CD4-positive, alpha-beta T cell treated with Interleukin-6 for 4 hours (primary cell): ENCODE measurements at regions not wholly inside any gene's neighbourhood (a gene's known extent, or its start where the extent isn't known, plus 50 kb on each side); places are given as distances from the start of the nearest gene placed in this dataset.
"Not testable (repeated sequence)": the region's sequence is repeated elsewhere in the genome, so short reads cannot be mapped to it uniquely, and the experiment has no call there.

Source experiments
- DNase-seq: peaks from one replicate; pipeline ENCODE4 v3.0.0-alpha.2; 2020; ENCODE audit warnings: mixed read lengths

GRCh38 chr21:27070861-27071670 lies 104.2 kb upstream of the ADAMTS5 start:
- DNase-seq = no peak

GRCh38 chr21:27068811-27069210 lies 101.9 kb upstream of the ADAMTS5 start:
- DNase-seq = no peak

GRCh38 chr21:27067226-27067625 lies 100.3 kb upstream of the ADAMTS5 start:
- no peak for DNase-seq

- no peak for DNase-seq
Observed at GRCh38 chr21:27062443-27062842, 95.6 kb upstream of the ADAMTS5 start.

GRCh38 chr21:27061770-27062169 lies 94.9 kb upstream of the ADAMTS5 start:
- DNase-seq = no peak

- no peak for DNase-seq
Observed at GRCh38 chr21:27060190-27060589, 93.3 kb upstream of the ADAMTS5 start.

GRCh38 chr21:27058673-27059605 lies 92.1 kb upstream of the ADAMTS5 start:
- no peak for DNase-seq

- DNase-seq = no peak
Observed at GRCh38 chr21:27057997-27058396, 91.1 kb upstream of the ADAMTS5 start.

- no peak for DNase-seq
Observed at GRCh38 chr21:27047658-27048314, 80.9 kb upstream of the ADAMTS5 start.

GRCh38 chr21:27047283-27047657 lies 80.4 kb upstream of the ADAMTS5 start:
- no peak for DNase-seq

GRCh38 chr21:27045281-27045985 lies 78.5 kb upstream of the ADAMTS5 start:
- DNase-seq = no peak

- no peak for DNase-seq
Observed at GRCh38 chr21:27043377-27043776, 76.5 kb upstream of the ADAMTS5 start.

GRCh38 chr21:27040738-27041469 lies 74.0 kb upstream of the ADAMTS5 start:
- no peak for DNase-seq

GRCh38 chr21:27036736-27037301 lies 69.9 kb upstream of the ADAMTS5 start:
- no peak for DNase-seq

- DNase-seq = no peak
Observed at GRCh38 chr21:27035791-27036190, 68.9 kb upstream of the ADAMTS5 start.

- no peak for DNase-seq
Observed at GRCh38 chr21:27034796-27035195, 67.9 kb upstream of the ADAMTS5 start.

- DNase-seq = no peak
Observed at GRCh38 chr21:27033471-27033870, 66.6 kb upstream of the ADAMTS5 start.

- no peak for DNase-seq
Observed at GRCh38 chr21:27026501-27026900, 59.6 kb upstream of the ADAMTS5 start.

- not testable (repeated sequence) for DNase-seq
Observed at GRCh38 chr21:27025708-27026107, 58.8 kb upstream of the ADAMTS5 start.

GRCh38 chr21:27024971-27025370 lies 58.1 kb upstream of the ADAMTS5 start:
- DNase-seq = no peak

GRCh38 chr21:27024301-27024700 lies 57.4 kb upstream of the ADAMTS5 start:
- no peak for DNase-seq

- no peak for DNase-seq
Observed at GRCh38 chr21:27023186-27023585, 56.3 kb upstream of the ADAMTS5 start.
